ENCODE measurements at regions not wholly inside any gene's neighbourhood (a gene's known extent, or its start where the extent isn't known, plus 50 kb on each side); places are given as distances from the start of the nearest gene placed in this dataset.

DNA sequence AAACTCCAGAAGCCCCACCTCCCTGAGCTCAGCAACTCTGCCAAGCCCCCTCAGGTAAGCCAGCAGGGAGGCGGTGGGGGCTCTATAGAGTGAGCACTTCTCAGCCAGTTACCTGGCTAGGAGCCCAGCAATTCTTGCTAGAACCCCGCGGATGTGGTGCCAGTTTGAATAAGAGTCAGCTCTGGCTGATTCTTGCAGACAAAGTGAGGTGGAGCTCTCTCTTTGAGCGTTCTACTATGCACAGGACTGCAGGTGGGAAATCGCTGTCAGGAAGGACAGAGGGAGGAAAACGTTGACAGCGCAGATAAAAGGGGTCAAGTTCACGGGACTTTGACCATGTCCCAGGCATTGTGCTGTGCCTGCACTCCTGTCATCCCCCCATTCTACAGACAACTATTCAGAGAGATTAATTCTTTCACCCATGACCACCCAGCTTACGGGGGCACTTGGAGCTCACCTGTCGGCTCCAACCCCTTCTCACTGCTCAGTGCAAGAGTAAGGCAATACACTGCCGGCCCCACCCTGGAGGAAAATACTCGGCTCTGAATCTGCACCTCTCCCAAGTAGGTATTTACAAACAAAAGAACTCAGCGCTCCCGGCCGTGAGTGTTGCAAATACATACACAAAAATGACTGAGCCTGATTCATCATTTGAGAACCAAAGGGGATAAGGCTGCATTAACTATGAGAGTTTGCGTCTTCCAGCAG, 92.9 kb downstream of the ANKRD60 start:
- H3K9me3 ChIP-seq: no peaks in the 10 kb centered on the region
- no peak overlapping the region for H3K4me3 ChIP-seq (ENCODE audit: control insufficient read depth in 1 of 2, extremely low read depth in 1 of 2, low read length in 1 of 2)
- Mint-ChIP-seq H3K9me3 (no peaks in the 10 kb centered on the region), H3K4me1 (peaks cover 7 to 23% (median 10%) of the 10 kb centered on the region in 3 donors), H3K36me3 (no peaks in the 10 kb centered on the region), H3K27ac (no peak overlapping the region), H3K27me3 (peaks cover 76 to 85% of the 10 kb centered on the region in 2 donors), H3K4me3 (no peak overlapping the region)
- DNase-seq (no peak), ATAC-seq (replicated peaks in 1 of 4) (no peak)
- POLR2A ChIA-PET: no interaction called here
- no peaks in the 10 kb centered on the region for H3K36me3 ChIP-seq (ENCODE audit: control insufficient read depth in 2 of 2, extremely low read depth in 1 of 2, insufficient read depth in 1 of 2, low read length in 1 of 2)
- 34% methylated on average over 12 of the region's 16 CpGs for WGBS (ENCODE audit: insufficient coverage)
- peaks cover 7 to 63% of the 10 kb centered on the region in 2 experiments for H3K27me3 ChIP-seq (replicated peaks in 1 of 2; ENCODE audit: control insufficient read depth in 2 of 2, extremely low read depth in 1 of 2, insufficient read depth in 2 of 2, low read length in 1 of 2)
- CTCF ChIA-PET: interaction anchor here in 1 of 2 donors (0.7 kb wide), 1 partner anchor 260 kb away, joined by 3 read pairs; no protein-coding TSS in a partner anchor
- H3K4me1 ChIP-seq (ENCODE audit: control insufficient read depth in 1 of 2, extremely low read depth in 1 of 2, insufficient read depth in 2 of 2, low read length in 2 of 2): peaks cover 0 to 3% of the 10 kb centered on the region in 2 experiments
- H3K27ac ChIP-seq (ENCODE audit: low read length): no peak overlapping the region

DNA sequence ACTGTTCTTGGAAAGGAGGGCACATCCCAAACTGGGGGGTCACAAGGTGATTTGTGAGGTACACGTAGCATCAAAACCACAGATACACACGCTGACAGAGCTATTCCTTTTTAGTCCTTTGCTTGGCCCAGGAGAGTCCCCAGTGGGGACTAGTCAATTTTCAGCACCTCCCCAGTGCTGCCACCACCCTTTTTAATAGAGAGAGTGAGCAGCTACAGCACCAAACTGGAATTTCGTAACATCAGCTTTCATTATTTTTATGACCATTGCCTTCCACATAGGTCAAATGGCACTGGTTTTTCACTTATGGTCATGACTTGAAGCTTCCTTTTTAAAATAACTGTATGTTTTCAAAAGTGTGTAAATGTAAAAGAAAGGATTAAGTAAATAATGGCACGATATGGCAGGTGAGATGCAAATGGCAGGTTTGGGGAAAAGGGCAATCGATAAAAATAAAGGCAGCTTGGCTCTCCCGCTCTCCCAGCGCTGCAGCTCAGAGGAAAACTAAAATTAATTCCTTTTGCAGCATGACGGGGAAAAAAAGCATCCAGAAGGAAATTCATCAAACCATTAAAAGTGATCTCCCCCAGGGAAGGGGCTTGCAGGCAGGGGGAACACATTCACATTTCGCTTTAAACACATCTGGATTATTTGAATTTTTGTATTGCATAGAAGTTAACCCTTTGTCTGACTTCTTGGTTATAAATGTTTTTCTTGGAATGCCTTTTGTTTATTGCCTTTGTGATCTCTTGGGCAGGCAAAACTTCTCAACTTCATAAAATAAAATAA, 95.2 kb downstream of the ANKRD60 start:
- H3K27me3 ChIP-seq (replicated peaks in 1 of 2; ENCODE audit: control insufficient read depth in 2 of 2, extremely low read depth in 1 of 2, insufficient read depth in 2 of 2, low read length in 1 of 2): peaks cover 12 to 64% of the 10 kb centered on the region in 2 experiments
- H3K4me1 ChIP-seq (ENCODE audit: control insufficient read depth in 1 of 2, extremely low read depth in 1 of 2, insufficient read depth in 2 of 2, low read length in 2 of 2): peaks cover 0 to 3% of the 10 kb centered on the region in 2 experiments
- peaks cover 82 to 84% of the 10 kb centered on the region in 2 donors for H3K27me3 Mint-ChIP-seq
- WGBS (ENCODE audit: insufficient coverage): 82% methylated on average over 2 of the region's 9 CpGs
- H3K4me1 Mint-ChIP-seq: peaks cover 7 to 23% (median 11%) of the 10 kb centered on the region in 3 donors
- peak overlapping the region in 1 of 2 donors; percentile 44 for H3K27ac Mint-ChIP-seq
- H3K36me3 ChIP-seq (ENCODE audit: control insufficient read depth in 2 of 2, extremely low read depth in 1 of 2, insufficient read depth in 1 of 2, low read length in 1 of 2): no peaks in the 10 kb centered on the region
- no peak overlapping the region for H3K4me3 Mint-ChIP-seq
- no peaks in the 10 kb centered on the region for H3K9me3 ChIP-seq
- no peaks in the 10 kb centered on the region for H3K36me3 Mint-ChIP-seq
- no peak overlapping the region for H3K4me3 ChIP-seq (ENCODE audit: control insufficient read depth in 1 of 2, extremely low read depth in 1 of 2, low read length in 1 of 2)
- no peak for ATAC-seq (replicated peaks in 1 of 4)
- no peak for DNase-seq
- POLR2A ChIA-PET: no interaction called here
- H3K27ac ChIP-seq (ENCODE audit: low read length): no peak overlapping the region
- CTCF ChIA-PET: no interaction called here
- no peaks in the 10 kb centered on the region for H3K9me3 Mint-ChIP-seq

DNA sequence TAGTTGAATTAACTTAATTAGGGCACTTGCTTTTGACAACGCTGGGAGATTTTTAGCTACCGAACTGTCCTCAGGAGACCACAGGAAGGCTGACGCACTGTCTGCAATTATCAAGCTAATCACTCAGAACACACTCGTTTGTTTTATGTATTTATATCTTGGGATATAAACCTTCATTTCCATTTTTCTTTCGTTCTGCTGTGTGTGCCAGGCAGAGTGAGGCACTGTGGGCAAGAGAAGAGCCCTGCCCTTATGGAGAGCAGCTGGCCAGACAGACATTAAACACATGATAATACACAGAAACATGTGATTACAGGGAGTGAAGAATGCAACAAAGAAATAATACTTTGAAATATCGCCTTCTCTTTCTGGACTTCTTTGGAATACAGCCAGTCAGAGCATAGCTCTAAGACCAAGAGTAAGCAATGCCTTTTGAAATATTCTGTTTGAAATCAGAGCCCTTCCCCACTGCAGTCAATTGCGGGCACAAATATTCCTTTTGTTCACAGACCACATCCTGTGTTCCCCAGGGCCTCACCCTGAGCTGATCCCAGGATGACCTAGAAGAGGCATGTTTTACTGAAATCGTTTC, 96.8 kb downstream of the ANKRD60 start:
- 29% methylated on average over 2 of the region's 8 CpGs for WGBS (ENCODE audit: insufficient coverage)
- ATAC-seq (replicated peaks in 1 of 4) (no peak), DNase-seq (no peak)
- Mint-ChIP-seq H3K36me3 (no peaks in the 10 kb centered on the region), H3K27me3 (peaks cover 76 to 79% of the 10 kb centered on the region in 2 donors), H3K4me3 (no peak overlapping the region), H3K4me1 (peaks cover 7 to 28% (median 13%) of the 10 kb centered on the region in 3 donors), H3K27ac (no peak overlapping the region), H3K9me3 (peaks cover 0 to 2% (median 0%) of the 10 kb centered on the region in 3 donors)
- H3K27ac ChIP-seq (ENCODE audit: low read length): no peak overlapping the region
- H3K4me1 ChIP-seq (ENCODE audit: control insufficient read depth in 1 of 2, extremely low read depth in 1 of 2, insufficient read depth in 2 of 2, low read length in 2 of 2): peaks cover 0 to 3% of the 10 kb centered on the region in 2 experiments
- ChIA-PET POLR2A (no interaction called here), CTCF (no interaction called here)
- H3K27me3 ChIP-seq (replicated peaks in 1 of 2; ENCODE audit: control insufficient read depth in 2 of 2, extremely low read depth in 1 of 2, insufficient read depth in 2 of 2, low read length in 1 of 2): peaks cover 12 to 58% of the 10 kb centered on the region in 2 experiments
- H3K4me3 ChIP-seq (ENCODE audit: control insufficient read depth in 1 of 2, extremely low read depth in 1 of 2, low read length in 1 of 2): no peak overlapping the region
- no peaks in the 10 kb centered on the region for H3K9me3 ChIP-seq
- H3K36me3 ChIP-seq (ENCODE audit: control insufficient read depth in 2 of 2, extremely low read depth in 1 of 2, insufficient read depth in 1 of 2, low read length in 1 of 2): no peaks in the 10 kb centered on the region

DNA sequence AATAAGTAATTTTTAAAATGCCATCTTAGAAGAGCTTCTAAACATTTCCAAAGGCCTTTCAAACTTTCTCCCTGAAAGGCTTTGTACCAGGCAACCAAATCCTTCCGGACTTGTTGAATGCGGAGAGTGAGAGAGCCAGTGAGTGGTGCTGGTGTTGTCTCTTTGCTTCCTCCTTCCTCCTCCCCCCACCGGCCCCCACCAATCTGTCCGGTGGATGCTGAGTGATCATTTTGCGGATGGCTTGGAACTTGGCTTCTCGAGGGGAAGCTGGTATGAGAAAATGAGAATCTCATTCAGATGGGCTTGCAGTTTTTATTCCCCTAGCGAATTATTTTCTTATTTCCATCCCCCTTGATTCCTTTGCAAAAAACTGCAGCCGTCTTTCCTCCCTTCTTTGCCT, 97.3 kb downstream of the ANKRD60 start:
- H3K9me3 Mint-ChIP-seq: peaks cover 0 to 7% (median 3%) of the 10 kb centered on the region in 3 donors
- CTCF ChIA-PET: no interaction called here
- no peak overlapping the region for H3K4me3 Mint-ChIP-seq
- H3K4me3 ChIP-seq (ENCODE audit: control insufficient read depth in 1 of 2, extremely low read depth in 1 of 2, low read length in 1 of 2): no peak overlapping the region
- DNase-seq (no peak), ATAC-seq (replicated peaks in 1 of 4) (no peak)
- H3K27ac Mint-ChIP-seq: no peak overlapping the region
- peaks cover 78 to 79% of the 10 kb centered on the region in 2 donors for H3K27me3 Mint-ChIP-seq
- no peaks in the 10 kb centered on the region for H3K9me3 ChIP-seq
- no peak overlapping the region for H3K27ac ChIP-seq (ENCODE audit: low read length)
- WGBS (ENCODE audit: insufficient coverage): no CpG with 5 or more reads among the region's 8 CpGs
- peaks cover 0 to 3% of the 10 kb centered on the region in 2 experiments for H3K4me1 ChIP-seq (ENCODE audit: control insufficient read depth in 1 of 2, extremely low read depth in 1 of 2, insufficient read depth in 2 of 2, low read length in 2 of 2)
- H3K36me3 ChIP-seq (ENCODE audit: control insufficient read depth in 2 of 2, extremely low read depth in 1 of 2, insufficient read depth in 1 of 2, low read length in 1 of 2): no peaks in the 10 kb centered on the region
- peaks cover 7 to 28% (median 13%) of the 10 kb centered on the region in 3 donors for H3K4me1 Mint-ChIP-seq
- POLR2A ChIA-PET: no interaction called here
- H3K36me3 Mint-ChIP-seq: no peaks in the 10 kb centered on the region
- H3K27me3 ChIP-seq (replicated peaks in 1 of 2; ENCODE audit: control insufficient read depth in 2 of 2, extremely low read depth in 1 of 2, insufficient read depth in 2 of 2, low read length in 1 of 2): peaks cover 12 to 58% of the 10 kb centered on the region in 2 experiments

DNA sequence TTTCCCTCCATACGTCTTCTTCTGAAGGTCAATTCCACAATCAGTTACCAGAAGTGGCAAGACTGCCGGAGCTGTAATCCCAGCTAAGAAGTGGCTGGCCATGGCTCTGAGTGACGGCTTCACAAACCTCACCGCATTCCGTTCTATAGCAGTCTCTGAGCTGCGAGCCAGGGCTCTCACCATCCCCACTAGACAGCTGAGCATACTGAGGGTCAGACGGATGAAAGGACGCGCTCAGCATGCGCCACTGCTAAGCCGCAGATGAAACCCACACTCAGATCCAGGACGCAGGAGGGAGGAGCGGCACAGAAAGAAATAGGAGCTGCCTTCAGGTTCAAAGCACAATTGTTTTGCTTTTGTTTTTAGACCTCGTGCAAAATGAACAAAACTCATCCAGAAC, 97.9 kb downstream of the ANKRD60 start:
- H3K4me3 Mint-ChIP-seq: no peak overlapping the region
- H3K36me3 ChIP-seq (ENCODE audit: control insufficient read depth in 2 of 2, extremely low read depth in 1 of 2, insufficient read depth in 1 of 2, low read length in 1 of 2): no peaks in the 10 kb centered on the region
- H3K4me1 Mint-ChIP-seq: peaks cover 7 to 28% (median 13%) of the 10 kb centered on the region in 3 donors
- H3K36me3 Mint-ChIP-seq: no peaks in the 10 kb centered on the region
- peaks cover under 1% of the 10 kb centered on the region for H3K9me3 ChIP-seq
- DNase-seq (no peak), ATAC-seq (replicated peaks in 1 of 4) (no peak)
- H3K27me3 Mint-ChIP-seq: peaks cover 73 to 75% of the 10 kb centered on the region in 2 donors
- H3K27me3 ChIP-seq (replicated peaks in 1 of 2; ENCODE audit: control insufficient read depth in 2 of 2, extremely low read depth in 1 of 2, insufficient read depth in 2 of 2, low read length in 1 of 2): peaks cover 10 to 56% of the 10 kb centered on the region in 2 experiments
- no peak overlapping the region for H3K27ac Mint-ChIP-seq
- H3K27ac ChIP-seq (ENCODE audit: low read length): no peak overlapping the region
- WGBS (ENCODE audit: insufficient coverage): 72% methylated on average over 12 of the region's 14 CpGs
- H3K9me3 Mint-ChIP-seq: peaks cover 2 to 11% (median 5%) of the 10 kb centered on the region in 3 donors
- H3K4me1 ChIP-seq (ENCODE audit: control insufficient read depth in 1 of 2, extremely low read depth in 1 of 2, insufficient read depth in 2 of 2, low read length in 2 of 2): peaks cover 0 to 3% of the 10 kb centered on the region in 2 experiments
- no peak overlapping the region for H3K4me3 ChIP-seq (ENCODE audit: control insufficient read depth in 1 of 2, extremely low read depth in 1 of 2, low read length in 1 of 2)
- POLR2A ChIA-PET: no interaction called here
- CTCF ChIA-PET: no interaction called here

DNA sequence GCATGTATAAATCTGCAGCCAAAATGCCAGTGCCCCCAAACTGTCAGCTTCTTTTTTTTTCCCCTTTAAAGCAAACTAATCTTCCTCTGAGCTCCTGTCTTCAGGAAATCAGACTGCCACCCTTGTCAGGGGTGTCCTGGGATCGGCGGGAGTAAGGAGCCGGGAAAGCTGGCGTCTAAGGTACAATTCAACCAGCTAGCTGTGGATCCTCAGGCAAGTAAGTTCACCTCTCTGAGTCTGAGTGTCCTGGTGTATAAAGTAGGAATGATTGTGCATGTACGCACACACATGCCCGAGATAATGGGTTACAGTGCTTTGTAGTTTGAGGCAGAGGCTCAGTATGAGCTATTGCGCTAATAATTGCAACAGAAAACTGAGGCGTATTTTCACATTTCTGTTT, 98.3 kb downstream of the ANKRD60 start:
- H3K4me3 Mint-ChIP-seq: no peak overlapping the region
- DNase-seq (no peak), ATAC-seq (replicated peaks in 1 of 4) (no peak)
- peaks cover 6 to 15% (median 6%) of the 10 kb centered on the region in 3 donors for H3K9me3 Mint-ChIP-seq
- no peaks in the 10 kb centered on the region for H3K36me3 ChIP-seq (ENCODE audit: control insufficient read depth in 2 of 2, extremely low read depth in 1 of 2, insufficient read depth in 1 of 2, low read length in 1 of 2)
- H3K27ac ChIP-seq (ENCODE audit: low read length): no peak overlapping the region
- H3K27me3 Mint-ChIP-seq: peaks cover 69 to 71% of the 10 kb centered on the region in 2 donors
- peaks cover 0 to 3% of the 10 kb centered on the region in 2 experiments for H3K4me1 ChIP-seq (ENCODE audit: control insufficient read depth in 1 of 2, extremely low read depth in 1 of 2, insufficient read depth in 2 of 2, low read length in 2 of 2)
- no peak overlapping the region for H3K4me3 ChIP-seq (ENCODE audit: control insufficient read depth in 1 of 2, extremely low read depth in 1 of 2, low read length in 1 of 2)
- H3K9me3 ChIP-seq: peaks cover 2% of the 10 kb centered on the region
- 88% methylated on average over 7 of the region's 8 CpGs for WGBS (ENCODE audit: insufficient coverage)
- ChIA-PET POLR2A (no interaction called here), CTCF (no interaction called here)
- H3K27ac Mint-ChIP-seq: no peak overlapping the region
- H3K27me3 ChIP-seq (replicated peaks in 1 of 2; ENCODE audit: control insufficient read depth in 2 of 2, extremely low read depth in 1 of 2, insufficient read depth in 2 of 2, low read length in 1 of 2): peaks cover 12 to 52% of the 10 kb centered on the region in 2 experiments
- no peaks in the 10 kb centered on the region for H3K36me3 Mint-ChIP-seq
- H3K4me1 Mint-ChIP-seq: peaks cover 7 to 23% (median 13%) of the 10 kb centered on the region in 3 donors

Data from T-cell (primary cell).